ENCODE measurements at regions not wholly inside any gene's neighbourhood (a gene's known extent, or its start where the extent isn't known, plus 50 kb on each side); places are given as distances from the start of the nearest gene placed in this dataset.

DNA sequence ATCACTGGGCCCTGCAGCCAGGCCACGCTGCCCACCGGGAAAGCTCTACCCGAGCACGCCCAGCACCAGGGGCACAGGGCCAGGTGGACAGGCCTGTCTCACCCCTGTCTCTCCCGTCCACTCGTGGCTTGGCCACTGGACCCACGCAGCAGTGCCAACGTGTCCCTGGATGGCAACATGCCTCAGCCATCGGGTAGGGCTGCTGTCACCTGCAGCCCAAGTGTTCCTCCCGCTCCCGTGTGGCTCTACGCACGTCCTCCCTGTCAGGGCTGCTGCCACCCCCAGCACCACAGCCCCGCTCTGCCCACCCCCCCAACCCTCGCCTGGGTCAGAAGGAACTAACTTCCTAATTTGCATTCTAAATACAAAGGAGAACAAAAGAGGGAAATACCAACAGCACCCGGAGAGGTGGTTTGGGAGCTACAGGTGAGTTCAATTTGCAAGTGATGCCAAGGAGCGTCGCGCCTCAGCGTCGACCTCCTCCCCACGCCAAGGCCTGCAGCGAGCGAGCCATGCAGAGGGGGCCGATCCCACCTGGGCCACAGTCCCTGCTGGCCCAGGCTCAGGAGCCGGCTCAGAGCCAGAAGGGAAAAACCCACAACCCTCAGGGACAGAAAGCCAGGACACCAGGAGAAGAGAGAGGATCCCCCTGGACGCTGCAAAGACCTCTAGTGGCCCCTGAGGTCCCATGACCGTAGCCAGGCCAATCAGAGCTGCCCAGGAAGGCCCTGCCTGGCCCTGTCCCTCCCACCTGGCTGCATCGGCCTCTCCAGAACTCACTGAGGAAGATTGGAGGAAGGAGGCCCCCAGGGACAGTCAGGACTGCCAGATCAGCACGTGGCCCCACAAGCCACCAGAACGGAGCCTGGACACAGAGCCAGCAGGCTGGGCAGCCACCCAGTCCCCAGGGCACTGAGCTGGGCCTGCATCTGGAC lies 128.4 kb upstream of the SPACA7 start:
- DNase-seq, result no peak

DNA sequence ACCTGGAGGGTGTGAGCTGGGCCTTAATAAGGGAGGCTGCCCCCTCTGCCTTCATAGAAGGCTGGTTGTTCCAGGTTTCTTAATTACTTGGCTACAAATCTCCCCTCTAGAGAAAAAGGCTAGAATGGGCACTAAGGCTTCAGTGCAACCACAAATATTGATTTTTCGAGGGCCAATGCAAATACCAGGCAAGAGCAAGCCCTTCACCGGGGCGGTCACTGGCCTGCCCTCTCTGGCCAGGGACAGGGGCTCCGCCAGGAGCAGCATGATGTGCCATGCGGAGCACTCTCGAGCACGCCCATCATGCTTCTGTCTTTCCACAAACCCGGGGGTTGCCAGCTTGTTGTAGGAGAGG lies 127.8 kb upstream of the SPACA7 start:
- DNase-seq, result no peak

DNA sequence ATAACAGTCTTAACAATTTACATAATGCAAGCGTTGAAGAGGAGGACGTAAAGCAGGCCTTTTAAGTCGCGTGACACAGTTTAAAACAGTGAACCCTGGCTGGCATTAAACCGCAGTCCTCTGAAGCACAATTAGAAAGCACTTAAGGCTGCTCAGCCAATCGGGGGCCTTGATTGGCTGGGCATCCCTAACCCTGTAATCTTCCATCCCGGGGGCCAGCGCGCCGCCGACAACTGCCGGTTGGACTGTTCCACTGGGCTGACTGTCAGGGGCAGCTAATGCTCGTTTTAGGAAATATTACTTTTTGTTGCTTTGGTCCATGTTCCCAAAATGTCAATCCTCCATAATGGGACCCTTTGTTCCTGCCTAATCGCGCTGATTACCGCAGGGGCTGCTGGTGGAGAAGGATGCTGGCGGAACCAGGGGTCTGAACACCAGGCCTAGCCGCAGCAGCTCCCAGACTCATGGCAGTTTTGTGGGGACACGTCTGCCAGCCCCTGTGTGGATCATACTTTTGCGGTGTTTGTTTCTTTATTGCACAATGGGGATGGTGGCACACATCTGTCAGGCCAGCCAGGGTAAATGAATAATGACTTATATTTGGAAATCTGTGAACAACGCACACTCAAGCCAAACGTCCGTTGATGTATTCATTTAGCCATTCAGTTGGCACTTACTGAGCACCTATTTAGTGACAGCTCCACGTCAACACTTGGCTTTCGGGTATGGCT lies 127.1 kb upstream of the SPACA7 start:
- DNase-seq, result no peak

DNA sequence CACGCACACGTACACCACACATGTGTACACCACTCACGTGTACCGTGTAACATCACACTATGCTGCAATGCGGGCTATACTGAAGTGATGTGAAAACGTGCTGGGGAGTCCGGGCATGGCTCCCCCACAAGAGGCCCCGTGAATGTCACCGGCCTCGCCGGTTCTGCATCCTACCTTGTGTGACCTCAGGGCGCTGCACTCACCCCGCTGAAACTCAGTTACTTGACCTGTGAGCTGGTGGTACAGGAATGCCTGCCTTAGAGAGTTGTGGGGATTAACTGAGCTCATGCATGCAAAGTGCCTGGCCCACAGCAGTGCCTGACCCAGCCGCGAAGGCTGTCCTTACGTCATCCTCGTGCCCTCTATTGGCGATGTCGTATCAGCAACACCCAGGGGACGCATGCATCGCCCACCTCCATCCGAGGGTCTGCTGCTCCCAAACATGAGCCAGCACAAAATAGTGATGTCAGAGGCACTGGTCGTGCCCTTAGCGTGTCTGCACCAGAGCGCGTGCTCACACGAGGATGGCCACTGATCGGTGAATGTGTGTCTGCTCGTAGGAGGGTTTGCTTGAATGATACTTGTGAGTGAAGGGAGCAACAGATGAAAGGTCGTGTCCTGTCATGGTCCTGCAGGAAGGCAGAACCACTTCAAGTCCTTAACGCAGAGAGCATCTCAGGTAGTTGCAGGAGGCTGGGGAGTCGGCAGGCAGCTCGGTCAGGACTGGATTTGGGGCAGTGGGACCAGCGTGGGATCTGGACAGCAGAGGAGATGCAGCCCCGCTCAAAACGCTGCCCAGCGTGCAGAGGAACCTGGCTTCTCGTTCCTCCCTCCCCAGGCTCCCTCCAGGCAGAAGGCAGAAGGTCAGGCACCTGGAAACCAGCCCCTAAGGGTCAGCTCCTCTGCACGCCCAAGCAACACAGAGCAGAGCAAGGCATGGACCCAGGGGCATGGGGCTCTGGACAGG lies 126.2 kb upstream of the SPACA7 start:
- no peak for DNase-seq

DNA sequence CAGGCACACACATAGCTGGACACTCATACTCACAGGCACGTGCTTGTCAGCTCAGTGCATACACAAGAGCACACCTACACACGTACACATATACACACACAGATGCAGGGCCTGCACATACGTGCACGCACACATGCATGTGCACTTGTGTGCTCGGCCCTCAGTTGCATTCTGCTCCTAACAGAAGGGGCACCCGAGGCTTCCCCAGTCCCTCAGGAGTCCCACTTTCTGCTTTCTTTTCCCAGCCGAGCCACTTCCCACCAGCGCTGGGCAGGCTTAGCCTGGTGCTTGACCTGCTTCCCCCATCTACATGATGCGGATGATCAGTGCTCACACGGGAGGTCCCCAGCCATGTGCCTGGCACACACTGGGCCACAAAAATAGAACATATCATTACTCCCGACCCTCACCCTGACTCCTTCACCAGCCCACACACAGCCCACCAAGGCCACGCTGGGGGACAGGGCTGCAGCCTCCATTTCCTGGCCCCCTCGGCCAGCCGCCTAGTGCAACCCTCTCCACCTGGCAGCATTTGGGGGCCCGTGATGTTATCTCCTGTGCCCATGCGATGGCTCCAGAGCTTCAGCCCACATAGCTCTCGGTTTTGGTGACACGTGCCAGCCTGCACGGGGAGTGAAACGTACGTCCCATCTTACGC lies 125.2 kb upstream of the SPACA7 start:
- DNase-seq, result no peak

DNA sequence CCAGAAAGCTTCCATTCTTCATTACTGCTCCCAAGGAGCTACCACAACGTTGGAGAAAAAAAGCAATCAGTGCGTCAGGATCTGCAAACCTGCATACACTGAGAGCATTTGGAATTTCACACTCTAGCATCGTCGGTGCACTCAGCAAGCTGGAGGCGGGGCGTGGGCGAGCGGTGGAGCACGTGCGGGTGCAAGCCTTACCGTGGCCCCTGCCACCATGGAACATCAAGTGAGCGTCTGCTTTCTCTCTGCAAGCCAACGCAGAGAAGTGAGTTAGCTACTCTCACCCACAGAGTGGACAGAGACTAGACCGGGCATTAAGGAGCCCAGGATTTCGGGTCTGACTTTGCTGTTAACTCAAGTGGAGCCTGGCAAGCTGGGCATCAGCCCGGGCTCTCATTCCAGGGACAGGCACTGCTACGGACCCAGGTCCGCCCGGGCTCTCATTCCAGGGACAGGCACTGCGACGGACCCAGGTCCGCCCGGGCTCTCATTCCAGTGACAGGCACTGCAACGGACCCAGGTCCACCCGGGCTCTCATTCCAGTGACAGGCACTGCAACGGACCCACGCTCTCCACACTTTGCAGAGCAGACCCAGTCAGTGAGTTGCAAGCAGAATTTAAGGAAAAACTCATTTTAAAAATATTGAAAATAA lies 124.1 kb upstream of the SPACA7 start:
- no peak for DNase-seq

DNA sequence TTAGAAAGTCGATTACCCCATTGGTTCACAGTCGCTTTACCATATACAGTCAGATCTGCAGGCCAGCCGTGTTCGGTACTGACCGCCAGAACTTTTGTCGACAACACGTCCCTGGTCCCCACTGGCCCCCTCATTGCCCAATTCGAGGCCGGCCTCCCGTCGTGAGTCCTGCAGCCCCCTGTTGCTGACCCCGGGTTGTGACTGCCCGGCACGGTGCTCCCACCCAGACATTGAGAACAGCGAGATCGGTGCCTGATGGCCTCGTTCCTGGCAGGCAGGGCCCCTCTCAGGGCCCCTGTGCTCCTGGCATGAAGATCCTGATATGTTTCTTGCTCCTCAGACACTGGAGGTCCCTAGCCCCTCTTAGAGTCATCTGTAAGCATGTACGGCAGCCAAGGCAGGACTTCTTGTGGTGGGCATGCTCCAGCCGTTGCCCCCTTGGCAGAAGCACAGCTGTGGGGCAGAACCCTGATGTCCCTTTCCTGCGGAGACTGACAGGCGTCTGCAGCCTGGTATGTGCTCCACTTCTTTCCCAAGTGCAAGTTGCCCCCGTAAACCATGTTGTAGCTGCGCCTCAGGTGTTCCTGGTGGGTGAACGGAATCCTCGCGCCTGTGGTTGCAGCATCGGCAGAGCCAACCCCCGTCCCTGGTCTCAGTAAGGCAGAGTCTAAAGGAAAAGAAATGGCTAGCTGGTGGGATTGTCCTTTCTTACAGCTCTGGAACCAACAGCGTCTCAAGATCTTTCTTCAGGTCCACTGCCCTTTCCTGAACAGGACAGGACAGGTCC lies 123.2 kb upstream of the SPACA7 start:
- DNase-seq, result no peak

DNA sequence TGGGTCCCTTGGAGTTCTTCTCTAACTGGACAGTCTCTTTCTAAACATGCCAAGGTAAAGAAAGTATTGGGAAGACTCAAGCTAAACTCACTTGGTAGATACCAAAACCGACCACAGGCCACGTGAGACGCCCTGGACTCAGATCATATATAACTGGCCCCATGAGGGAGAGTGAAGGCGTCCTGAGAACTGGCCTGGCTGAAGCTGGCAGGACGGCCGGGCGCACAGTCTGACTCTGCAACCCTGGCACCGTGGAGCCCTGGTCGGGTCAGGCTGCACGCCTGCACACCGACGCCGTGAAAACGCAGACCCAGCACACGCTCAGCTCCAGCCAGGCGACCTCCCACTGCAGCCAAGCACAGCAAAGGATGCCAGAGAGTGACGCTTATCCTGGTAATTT lies 122.5 kb upstream of the SPACA7 start:
- DNase-seq, result no peak

DNA sequence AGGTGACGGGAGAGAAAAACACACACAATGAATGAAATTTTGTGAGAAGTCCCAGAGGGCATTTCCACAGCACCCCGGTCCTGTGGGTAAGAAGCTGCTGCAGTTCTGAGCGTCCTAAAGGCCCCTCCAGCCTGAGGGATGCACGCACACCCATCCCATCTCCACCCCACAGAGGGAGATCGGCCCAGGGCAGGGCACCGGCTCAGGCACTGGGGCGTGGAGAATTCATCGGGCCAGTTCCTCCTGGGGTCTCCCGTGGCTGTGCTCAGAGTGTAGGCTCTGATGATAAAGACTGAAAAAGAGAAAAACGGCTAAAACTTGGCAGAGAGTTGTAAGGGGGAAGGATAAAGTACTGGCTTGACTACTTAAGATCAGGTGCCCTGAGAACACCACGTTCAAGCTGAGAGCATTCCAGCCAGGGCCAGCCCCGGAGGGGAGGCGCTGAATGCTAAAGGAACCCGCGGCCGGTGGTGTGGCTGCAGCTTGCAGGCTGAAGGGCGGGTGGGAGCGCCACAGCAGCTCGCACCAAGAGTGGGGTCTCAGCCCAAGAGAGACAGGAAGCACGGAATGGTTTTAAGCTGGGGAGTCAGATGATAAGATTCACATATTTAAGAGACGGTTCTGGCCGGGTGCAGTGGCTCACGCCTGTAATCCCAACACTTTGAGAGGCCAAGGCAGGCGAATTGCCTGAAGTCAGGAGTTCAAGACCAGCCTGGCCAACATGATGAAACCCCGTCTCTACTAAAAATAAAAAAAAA lies 121.9 kb upstream of the SPACA7 start:
- no peak for DNase-seq

DNA sequence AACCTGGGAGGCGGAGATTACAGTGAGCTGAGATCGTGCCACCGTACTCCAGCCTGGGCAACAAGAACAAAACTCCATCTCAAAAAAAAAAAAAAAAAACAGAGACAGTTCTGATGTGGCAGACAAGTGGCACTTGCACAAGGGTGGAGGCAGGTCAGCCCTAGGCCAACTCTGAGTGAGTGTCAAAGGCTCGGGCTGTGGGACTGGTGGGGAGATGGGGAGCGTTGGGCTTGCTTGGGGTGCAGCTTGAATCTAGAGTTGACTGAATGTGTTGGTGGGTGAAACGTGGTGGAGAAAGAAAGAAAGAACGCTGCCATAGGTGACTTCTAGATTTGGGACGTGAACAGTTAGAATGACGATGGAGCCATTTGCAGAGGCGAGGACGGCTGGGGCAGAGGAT lies 121.3 kb upstream of the SPACA7 start:
- no peak for DNase-seq

DNA sequence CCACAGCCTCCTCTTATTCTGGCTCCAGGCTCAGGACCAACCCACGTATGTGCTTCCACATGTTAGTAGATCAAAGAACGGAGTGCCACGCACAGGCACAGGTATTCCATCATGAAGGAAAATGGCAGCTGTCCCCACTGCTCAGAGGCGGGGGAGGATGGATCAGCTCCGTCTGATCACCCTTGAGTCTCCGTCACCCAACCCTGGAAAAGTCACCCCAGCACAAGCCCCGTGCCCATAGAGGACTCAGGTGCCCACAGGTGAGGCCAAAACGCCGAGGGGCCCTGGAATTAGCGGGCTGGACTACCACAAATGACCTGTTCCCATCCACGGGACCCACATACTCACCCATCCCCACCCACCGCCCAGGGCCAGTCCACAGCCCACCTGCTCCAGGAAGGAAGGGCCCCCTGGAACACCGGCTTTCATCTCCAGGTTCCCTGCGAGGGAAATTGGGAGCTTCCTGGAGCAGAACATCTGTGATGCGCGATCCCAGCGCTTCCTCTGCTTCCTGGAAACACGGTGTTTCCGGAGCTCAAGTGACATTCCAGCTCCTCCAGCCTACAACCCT lies 120.5 kb upstream of the SPACA7 start:
- DNase-seq, result no peak

DNA sequence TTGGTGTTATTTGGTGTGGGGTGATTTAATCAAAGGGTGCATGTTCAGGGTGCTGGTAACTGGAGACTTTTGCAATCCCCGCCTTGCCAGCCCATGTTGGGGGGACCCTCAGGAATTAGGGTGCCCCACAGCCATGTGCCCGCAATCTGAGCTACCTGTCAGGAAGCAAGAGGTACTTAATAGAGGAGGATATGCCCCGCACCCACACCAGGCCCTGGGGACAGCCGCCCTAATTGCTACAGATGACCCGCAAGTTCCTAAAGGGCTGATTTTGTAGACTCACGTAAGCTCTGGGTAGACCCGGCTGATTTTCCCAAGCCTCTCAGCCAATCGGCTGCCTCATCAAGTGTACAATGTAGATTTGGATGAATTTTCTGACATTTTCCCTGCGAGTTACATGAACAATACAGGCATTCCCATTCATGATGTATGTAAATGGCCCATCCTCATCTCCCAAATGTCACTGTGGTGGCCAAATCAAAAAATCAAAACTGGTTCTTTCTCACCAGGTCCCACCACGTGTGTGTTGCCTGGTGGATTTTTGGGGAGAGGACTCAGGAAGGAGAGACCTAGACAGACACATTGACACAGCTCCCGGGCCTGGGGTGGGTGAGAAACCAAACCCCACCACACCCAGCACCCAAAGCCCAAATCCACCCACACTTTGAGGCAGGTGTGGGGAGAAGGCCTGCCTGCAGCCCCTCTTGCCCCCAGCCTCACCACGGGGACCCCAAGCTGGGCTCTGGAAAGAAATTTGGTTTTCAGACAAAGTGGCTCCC lies 119.2 kb upstream of the SPACA7 start:
- DNase-seq, result no peak

DNA sequence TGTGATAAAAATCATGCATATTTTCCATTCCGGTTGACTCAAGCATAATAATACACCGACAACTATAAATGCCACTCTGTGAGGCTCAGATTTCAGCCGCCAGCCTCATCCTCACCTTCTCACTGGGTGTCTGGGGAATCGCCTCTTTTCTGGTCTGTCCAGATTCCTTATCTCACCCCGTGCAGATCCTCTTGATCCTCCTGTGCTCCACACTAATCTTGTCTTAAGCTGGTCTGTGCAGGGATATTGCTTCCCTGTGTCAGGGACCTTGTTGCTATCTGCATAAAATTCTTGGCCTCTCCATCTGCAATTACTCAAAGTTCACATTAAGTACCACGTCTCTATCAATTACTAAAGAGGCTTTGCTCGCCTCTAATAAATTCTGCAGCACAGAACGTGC lies 116.6 kb upstream of the SPACA7 start:
- DNase-seq, result no peak

DNA sequence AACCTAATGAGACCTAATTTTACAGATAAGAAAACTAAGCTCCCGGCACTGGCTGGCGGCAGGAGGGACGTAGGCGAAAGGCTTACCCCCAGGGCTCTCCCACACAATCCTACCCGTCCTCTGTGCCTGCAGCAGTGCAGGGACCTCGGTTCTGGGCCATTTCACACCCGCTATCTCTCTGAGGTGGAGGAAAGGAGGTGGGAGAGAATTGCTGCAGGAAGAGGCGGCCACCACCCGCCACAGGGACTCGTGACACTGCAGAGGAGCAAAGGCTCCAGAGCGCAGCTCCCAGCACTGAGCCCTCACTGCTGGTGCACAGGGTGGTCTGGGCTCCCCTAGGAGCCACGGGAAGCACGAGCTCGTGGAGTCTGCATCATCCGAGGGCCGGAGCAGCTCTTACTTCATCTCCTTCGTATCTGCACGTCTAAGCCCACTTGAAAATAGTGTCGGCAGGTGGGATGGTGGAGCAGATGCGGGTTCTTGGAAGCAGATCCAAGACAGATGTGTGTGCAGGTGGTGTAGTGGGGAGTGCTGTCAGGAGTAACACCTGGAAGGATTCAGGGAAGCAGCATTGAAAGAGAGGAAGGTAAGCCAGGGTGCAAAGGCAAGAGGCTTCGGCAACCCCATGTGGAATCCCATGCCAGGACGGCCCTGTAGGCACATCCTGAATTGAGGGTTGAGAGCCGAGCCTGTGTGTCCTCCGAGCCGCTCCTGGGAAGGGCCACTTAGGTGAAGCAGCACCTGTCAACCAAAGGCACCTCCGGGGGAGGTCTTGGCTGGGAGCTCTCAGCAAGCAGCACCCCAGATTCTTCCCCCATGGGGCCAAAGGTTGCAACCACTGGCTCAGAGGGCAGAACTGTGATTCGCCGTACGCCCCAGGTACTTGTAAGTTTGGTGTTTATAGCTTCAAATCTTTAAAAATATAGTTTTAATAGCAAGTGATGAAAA lies 115.8 kb upstream of the SPACA7 start:
- DNase-seq, result no peak

DNA sequence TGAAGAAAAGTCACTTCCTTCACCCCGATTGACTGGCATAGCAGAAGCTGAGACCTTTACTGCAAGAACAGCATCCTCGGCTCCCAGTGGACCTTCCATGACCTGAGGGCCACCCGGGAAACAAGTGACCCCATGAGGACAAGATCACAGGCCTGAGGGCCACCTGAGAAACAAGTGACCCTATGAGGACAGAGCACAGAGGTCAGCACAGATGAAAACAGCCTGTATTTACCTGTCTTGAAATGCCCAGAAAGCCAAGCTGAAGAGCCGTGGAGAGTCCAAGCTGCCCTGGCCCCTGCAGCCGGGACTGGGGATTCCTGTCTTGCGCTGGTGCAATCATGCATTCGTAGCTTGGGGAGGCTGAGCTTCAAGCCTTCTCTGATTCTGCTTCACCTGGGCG lies 114.2 kb upstream of the SPACA7 start:
- DNase-seq, result no peak

DNA sequence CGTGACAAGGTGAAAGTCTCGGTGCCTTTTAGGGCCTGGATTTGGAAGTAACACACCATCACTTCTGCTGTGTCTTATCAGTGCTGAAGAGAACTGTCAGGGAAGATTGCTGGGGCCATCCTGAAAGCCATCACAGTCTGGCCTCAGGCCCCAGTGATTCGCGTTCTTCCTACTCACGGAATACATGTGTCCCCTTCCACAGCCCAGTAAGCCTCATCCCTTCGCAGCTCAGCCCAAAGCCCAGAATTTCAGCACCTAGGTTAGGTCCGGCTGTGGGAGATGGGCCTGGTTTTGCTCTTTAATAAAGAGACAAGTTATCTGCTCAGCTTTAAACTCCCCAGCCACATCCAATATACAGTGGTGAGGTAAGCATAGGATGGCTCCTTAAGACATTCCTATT lies 113.0 kb upstream of the SPACA7 start:
- no peak for DNase-seq

DNA sequence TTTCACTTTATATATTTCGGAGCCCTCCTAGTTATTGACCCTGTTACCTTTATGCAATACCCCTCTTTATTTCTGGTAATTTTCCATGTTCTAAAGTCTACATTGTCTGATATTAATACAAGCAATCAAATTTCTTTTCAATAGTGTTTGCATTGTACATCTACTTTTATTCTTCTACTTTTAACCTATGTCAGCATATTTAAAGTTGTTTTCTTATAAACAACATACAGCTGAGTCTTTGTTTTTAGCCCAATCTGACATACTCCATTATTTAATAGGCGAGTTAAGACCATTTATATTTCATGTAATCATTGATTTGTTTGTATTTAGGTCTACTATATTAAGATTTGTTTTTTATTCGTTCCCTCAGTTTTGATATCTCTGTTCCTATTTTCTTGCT lies 108.5 kb upstream of the SPACA7 start:
- DNase-seq, result no peak

DNA sequence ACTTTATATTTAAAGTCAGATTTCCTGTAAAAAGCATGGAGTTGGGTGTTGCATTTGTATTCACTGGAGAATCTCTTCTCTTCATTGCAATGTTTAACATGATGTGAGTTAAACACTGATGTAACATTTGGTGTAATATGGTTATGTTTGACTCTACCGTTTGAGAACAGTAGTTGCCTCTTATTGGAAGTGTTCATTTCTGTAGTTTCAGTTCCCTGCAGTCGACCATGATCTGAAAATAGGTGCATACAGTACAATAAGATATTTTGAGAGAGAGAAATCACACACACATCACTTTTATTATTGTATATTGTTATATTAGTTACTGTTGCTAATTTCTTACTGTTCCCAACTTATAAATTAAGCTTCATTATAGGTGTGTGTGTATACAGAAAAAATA lies 105.2 kb upstream of the SPACA7 start:
- no peak for DNase-seq

All from NCI-H146 (cell line).